ENCODE measurements at regions not wholly inside any gene's neighbourhood (a gene's known extent, or its start where the extent isn't known, plus 50 kb on each side); places are given as distances from the start of the nearest gene placed in this dataset.

DNA sequence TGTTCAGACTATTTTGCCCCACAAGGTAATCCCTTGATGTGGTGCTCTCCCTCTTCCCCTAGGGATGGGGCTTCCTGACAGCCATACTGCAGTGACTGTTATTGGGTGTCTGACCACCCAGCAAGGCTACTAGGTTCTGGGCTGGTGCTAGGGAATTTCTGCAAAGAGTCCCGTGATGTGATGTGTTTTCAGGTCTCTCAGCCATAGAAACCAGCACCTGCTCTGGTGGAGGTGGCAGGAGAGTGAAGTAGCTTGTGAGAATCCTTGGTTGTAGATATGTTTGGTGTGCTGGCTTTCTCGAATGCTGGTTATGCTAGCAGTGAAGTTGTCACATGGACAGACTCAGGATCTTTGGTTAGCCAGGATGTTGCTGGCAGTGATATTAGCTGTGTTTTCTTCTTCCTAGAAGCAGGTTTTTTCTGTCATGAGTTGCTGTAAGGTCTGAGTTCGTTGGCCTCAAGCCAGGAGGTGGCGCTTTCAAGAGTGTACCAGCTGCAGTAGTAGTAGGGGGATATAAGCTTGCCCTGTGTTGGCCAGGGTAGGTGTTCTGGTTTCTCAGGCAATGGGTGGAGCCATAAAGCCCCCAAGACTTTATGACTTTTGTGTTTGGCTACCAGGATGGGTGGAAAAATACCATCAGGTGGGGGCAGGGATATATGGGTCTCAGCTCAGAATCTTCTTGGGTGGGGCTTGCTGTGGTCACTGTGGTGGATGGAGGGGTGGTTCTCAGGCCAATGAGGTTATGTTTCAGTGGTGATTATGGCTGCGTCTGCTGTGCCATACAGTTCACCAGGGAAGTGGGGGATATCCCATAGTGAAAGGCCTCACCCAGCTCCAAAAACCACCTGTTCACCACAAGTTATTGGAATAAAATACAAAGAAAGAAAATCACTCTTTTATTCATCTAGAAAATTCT, 1112.3 kb downstream of the KCNT2 start:
- POLR2A ChIA-PET = no interaction called here
- BruUV-seq (replicated peaks) = no TSS peak
- no peak overlapping the region for H2AFZ ChIP-seq (ENCODE audit: low read depth, low read length, poor library complexity, severe bottlenecking)
- intact Hi-C loops (cut with micrococcal nuclease) = no loop called here
- no peaks in the 10 kb centered on the region for H4K20me1 ChIP-seq (ENCODE audit: insufficient read depth)
- no peaks in the 10 kb centered on the region for H3K27me3 ChIP-seq (ENCODE audit: insufficient read depth, low read length)
- no peaks in the 10 kb centered on the region for H3K4me1 ChIP-seq (ENCODE audit: control insufficient read depth in 1 of 2, insufficient read depth in 2 of 2, low read length in 2 of 2)
- no peaks in the 10 kb centered on the region for H3K9me2 ChIP-seq (ENCODE audit: insufficient read depth)
- no peaks in the 10 kb centered on the region for H3K36me3 ChIP-seq (ENCODE audit: control insufficient read depth in 1 of 2, insufficient read depth in 2 of 2, low read length in 2 of 2)
- RAD21 ChIA-PET (ENCODE audit: low non-redundant PET in 1 of 2, low total read pairs in 2 of 2, uncharacterized antibody in 2 of 2, unreplicated experiment in 2 of 2) = no interaction called here
- CTCF ChIA-PET = no interaction called here
- H3K9me3 ChIP-seq (ENCODE audit: control insufficient read depth in 1 of 2, insufficient read depth in 1 of 2, low read depth in 1 of 2, low read length in 2 of 2) = no peaks in the 10 kb centered on the region
- H3K9ac ChIP-seq (ENCODE audit: low read length) = no peak overlapping the region
- no peak overlapping the region for H3K27ac ChIP-seq (ENCODE audit: low read depth, low read length)
- no peak for TF ChIP-seq ZFX (IDR thresholded peaks at IDR 0.05)
- TF ChIP-seq, protein P1, sequence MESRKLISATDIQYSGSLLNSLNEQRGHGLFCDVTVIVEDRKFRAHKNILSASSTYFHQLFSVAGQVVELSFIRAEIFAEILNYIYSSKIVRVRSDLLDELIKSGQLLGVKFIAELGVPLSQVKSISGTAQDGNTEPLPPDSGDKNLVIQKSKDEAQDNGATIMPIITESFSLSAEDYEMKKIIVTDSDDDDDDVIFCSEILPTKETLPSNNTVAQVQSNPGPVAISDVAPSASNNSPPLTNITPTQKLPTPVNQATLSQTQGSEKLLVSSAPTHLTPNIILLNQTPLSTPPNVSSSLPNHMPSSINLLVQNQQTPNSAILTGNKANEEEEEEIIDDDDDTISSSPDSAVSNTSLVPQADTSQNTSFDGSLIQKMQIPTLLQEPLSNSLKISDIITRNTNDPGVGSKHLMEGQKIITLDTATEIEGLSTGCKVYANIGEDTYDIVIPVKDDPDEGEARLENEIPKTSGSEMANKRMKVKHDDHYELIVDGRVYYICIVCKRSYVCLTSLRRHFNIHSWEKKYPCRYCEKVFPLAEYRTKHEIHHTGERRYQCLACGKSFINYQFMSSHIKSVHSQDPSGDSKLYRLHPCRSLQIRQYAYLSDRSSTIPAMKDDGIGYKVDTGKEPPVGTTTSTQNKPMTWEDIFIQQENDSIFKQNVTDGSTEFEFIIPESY (IDR thresholded peaks at IDR 0.05; ENCODE audit: extremely low read depth, insufficient replicate concordance, low read length) = no peak
- no peak for TF ChIP-seq EZH2phosphoT487 (IDR thresholded peaks at IDR 0.05; ENCODE audit: borderline replicate concordance)
- TF ChIP-seq CBX3 (IDR thresholded peaks at IDR 0.05; ENCODE audit: low read depth) = no peak
- TF ChIP-seq CTCF (IDR thresholded peaks at IDR 0.05 in 2 of 3, conservative IDR thresholded peaks at IDR 0.05 in 1 of 3; ENCODE audit: borderline replicate concordance in 1 of 3, insufficient read depth in 1 of 3, low read depth in 2 of 3, low read length in 2 of 3) = no peak
- TF ChIP-seq CEBPB (IDR thresholded peaks at IDR 0.05; ENCODE audit: low read depth) = no peak
- no peak for TF ChIP-seq POLR2A (IDR thresholded peaks at IDR 0.05; ENCODE audit: borderline replicate concordance, extremely low read depth, insufficient read depth, insufficient read length)
- no peak for TF ChIP-seq FOSL1 (IDR thresholded peaks at IDR 0.05; ENCODE audit: low read depth)
- no peak for TF ChIP-seq RAD21 (IDR thresholded peaks at IDR 0.05; ENCODE audit: low read depth)
- no peak for TF ChIP-seq TCF7L2 (IDR thresholded peaks at IDR 0.05; ENCODE audit: borderline replicate concordance, extremely low read depth, insufficient read depth, insufficient read length)
- no peak for TF ChIP-seq JUND (IDR thresholded peaks at IDR 0.05)
- H3K4me3 ChIP-seq (replicated peaks in 1 of 2; ENCODE audit: low read depth in 1 of 2, low read length in 2 of 2) = no peak overlapping the region
- no peak for ATAC-seq
- H3K79me2 ChIP-seq (ENCODE audit: insufficient read depth, low read length) = no peaks in the 10 kb centered on the region
- no peak for DNase-seq (ENCODE audit: low read depth, low spot score)
- H3K4me2 ChIP-seq (ENCODE audit: low read length) = no peak overlapping the region

Measured in HCT116 (cell line).